Cerebellar nuclear complex (tissue), 1 donor: ENCODE measurements at regions not wholly inside any gene's neighbourhood (a gene's known extent, or its start where the extent isn't known, plus 50 kb on each side); places are given as distances from the start of the nearest gene placed in this dataset.

Experiments used
- DNase-seq, 2 experiments: peaks; one replicate each; lab custom pipeline; 2025; lab: John Stamatoyannopoulos, UW

DNA sequence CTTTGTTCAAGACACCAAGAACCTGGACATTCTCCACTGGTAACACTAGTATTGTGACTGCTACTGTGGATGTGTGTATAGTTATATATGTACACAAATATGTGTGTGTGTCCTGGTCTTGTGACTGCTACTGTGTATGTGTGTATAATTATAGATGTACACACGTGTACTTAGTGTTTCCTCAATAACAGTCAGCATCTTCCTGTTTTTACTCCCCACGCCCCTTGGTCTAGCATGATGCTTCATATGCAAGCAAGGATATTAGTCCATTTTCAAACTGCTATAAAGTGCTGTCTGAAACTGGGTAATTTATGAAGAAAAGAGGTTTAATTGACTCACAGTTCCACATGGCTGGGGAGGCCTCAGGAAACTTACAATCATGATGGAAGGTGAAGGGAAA, 802.7 kb downstream of the RNF144A start:
- DNase-seq, result no peak

DNA sequence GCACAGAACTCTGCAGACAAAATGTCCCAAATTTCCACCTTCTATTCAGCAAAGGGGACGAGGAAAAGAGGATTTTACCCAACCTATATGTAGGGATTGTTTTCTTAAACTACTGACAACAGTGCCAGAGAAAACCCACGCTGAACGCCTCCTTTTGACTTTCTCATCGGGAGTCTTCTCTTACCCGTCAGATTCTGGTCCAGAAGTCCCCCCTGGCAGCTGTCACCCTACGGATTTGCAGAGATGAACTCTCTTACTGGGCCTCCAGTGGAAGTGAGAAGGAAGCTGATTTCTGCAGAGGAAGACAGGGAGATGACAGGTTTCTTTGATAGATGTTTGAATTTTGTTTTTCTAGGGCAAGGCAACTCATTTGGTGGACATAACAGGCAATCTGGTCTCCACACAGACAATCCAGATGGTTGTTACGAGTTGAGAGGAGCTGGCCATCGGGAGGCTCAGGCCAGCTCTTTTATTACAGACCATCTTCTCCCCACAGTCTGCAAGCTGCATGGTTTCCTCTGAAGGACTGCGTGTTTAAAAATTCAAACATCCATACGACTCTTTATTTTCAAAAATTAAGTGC, 804.3 kb downstream of the RNF144A start:
- no peak for DNase-seq

DNA sequence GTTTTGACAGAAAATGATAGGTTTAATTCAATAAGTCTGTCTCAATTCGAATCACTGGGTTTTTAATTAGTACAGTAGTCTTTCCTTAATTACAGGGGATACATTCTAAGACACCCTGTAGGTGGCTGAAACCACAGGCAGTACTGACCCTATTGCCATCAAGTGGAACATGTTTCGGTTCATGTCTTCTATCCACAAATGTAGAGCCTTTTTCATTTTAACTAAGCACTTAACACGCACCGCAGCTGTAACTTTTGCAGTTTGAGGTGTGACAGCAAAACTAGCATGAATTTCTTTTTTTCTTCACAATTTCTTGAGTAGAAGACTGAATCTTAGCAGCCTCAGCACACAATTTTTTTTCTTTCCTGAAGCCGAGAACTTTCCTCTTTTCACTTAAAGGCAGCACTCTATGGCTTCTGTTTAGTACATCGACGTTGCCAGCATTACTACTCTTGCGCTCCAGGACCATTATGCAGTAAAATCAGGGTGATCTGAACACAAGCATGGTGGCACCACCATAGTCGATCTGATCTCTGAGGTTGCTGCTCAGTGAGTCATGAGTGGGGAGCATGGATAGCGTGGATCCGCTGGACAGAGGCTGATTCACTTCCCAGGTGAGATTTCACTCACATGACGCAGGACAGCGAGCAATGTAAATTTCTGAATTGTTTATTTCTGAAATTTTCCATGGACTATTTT, 805.1 kb downstream of the RNF144A start:
- no peak for DNase-seq

DNA sequence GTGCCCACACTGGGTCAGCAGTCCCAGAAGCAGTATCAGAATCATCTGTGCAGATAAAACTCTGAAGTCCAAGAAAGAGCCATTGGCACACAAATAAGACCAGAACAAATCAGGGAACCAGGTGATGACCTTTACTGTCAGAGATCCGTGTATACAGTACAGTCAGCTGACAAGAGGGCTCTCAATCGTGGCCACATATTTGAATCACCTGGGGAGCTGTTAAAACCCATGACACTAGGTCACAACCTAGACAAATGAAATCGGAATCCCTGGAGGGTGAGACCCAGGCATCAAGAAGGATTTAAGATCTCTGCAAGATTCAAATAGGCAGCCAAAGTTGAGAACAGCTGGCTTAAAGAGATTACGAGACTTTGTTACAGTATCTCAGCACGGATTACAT, 807.1 kb downstream of the RNF144A start:
- no peak for DNase-seq

DNA sequence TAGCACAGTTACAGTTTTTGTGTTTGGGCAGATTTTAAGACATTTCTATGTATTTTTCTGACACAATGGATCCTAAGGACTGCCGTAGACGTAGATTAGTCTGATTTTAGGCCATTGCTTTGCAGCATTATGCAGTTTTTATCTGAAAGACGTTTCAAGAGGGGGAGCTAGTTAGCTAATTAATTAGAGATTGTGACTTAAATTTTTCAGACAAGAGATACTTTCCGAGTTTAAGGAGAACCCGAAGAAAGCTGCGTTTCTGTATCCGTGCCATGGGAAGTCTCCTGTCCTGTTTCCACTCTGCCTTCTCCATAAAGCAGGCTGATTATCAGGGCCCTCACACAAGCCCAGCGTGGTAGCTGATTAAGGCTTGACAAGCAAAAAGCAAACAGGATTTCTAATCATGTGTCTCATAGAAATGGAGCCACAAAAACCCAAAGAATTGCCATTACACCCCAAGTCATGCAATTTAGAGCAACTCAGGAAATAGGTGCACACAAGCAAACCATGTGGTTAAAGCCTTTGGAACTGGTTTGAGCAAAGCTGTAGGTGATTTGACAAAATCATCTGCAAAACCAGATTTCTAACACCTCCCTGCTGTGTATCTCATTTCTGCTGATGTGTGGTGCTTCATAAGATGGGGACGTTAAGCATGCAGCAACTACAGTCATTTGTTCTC, 808.1 kb downstream of the RNF144A start:
- DNase-seq, result no peak

DNA sequence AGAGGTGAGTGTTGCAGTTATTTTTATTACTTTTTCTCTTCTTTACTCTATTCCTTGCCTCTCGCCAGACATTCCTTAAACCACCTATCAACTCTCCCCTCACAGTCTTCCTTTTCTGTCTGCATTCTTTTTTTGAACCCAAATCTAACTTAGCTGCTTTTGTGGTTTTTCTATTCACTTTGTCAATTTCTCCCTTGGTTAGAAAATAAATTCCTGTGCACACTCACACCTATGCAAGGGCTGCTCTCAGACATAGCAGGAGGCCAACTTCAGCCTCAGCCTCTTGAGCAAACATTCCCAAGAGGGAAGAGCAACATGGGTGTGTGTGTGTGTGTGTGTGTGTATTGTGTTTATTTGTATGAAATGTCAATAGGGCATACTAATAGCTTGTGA, 808.6 kb downstream of the RNF144A start:
- DNase-seq, result no peak

DNA sequence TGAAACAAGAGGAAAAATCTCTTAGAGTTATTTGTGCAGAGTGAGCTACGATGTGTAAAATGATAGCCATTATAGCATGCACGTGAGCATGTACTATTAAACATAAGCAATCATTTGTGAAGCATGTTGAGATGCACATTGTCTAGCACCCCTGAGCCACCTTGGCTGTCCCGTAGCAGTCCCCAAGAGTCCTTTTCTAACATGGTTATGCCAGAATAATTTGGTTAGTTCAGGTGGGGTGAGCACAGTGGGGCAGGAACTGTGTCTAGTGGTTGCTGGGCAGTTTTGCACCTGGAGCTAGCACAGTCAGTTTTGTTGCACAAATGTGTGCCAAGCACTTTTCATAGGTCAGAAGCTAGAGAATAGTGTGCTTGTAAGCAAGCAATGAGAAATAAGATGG, 809.8 kb downstream of the RNF144A start:
- no peak for DNase-seq

DNA sequence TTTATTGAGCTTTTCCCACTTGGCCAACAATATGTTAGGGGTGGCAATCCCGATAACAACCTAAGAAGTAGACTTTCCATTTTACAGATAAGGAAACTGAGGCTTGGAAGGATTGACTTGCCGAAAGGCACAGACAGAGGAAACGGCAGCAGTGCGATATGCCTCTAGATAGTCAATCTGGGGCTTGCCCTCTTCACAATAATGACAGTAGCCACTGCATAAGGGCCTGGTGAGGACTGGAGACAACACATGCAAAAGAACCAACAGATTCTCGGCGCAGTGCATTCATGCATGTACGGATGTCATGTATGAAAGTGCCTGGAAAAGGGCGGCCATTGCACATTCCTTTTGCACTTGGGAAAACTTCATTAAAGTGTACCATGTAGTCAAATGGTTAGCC, 811.2 kb downstream of the RNF144A start:
- DNase-seq, result no peak

DNA sequence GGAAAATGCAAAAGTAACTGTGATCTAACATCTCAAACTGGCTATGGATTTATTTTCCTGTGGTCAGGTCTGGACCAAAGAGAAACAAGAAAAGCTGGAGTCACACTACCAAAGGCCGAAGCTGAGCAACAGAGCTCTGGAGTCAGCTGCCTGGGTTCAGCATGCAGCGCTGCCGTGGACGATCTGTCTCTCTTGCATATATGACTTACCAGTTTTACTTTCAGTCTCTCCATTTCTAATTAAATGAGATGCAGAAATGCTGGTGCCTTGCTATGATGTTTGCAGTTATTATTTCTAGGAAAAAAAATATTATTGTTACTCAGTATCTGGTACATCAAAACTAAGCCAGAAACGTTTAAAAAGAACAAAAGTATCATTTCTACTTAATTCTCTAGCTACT, 813.2 kb downstream of the RNF144A start:
- DNase-seq, result no peak

DNA sequence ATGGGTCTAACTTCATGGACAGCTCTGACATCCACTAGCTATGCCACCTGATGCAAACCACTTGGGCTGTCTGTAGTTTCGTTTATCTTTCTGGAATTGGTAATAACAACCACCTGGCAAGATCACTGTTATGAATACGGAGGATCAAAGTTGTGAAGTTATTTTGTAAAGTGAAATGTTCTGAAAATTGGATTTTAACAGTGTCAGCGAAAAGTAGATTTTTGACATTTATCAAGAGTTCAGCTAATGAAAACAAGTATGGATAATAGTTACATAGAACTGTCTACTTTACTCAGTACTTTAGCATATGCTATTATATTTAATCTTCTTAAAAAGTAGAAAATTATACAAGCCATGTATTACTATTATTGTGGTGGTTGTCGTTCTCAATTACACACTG, 813.8 kb downstream of the RNF144A start:
- no peak for DNase-seq

DNA sequence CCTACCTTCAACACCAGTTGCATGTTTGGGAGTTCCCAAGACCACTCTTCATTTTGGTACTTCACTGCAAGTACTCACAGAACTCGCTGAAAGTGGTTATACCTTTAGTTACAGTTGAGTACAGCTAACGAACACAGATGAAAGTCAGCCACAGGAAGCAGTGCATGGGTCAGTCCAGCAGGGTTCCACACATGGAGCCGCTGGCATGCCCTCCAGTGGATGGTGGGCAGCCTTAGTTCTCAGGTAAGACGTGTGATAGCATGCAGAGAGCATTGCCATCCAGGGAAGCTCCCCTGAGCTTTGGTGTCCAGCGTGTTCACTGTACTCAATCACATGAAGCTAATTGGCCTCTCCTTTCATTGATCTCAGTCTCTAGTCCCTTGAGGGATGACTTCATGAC, 815.3 kb downstream of the RNF144A start:
- DNase-seq, result no peak

DNA sequence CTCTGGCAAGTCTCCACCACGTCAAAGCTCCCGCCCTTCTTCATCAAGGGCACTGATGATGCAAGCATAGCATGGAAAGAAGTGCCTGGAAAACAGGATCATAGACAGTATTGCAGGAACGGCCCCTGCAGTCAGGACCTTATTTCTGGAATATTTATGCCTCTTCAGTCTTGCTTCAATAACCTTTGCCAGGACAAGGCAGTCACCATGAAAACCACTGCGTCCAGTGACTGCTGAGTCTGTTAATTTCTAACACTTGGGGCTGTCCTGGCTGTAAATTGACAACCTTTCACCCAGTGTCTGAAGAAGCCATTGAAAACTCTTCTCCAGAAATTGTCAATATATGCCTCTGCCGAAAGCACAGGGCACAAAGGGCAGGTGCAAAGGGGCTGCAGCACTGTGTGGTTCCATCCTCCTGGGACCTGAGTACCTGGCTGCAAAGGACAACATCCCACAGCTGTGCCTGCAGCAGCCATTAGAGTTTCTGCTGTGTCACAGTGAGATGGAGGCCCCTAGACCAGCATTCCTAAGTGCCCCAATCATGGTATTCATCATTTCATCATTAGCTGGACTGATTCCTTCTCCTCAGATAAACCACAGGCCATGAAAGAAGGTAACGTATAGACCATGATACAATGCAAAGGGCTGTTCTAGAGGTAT, 819.6 kb downstream of the RNF144A start:
- no peak for DNase-seq

DNA sequence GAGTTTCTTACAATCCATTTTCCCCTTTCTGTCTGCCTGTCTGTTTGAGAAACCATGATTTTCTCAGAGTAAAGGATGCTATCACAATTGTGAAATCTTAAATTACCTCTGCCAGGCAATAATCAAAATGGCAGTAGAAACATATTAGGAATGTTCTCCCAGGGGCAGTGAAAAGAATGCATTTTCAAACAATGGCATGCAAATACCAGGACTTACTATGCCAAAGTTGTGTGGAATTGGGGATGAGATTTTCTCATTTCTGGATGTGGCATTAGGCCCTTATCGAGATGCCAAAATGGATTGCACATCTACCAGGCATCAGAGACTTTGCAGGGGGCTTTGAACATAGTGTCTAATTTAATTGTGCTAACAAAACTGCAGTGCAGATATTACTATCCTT, 821.4 kb downstream of the RNF144A start:
- no peak for DNase-seq

DNA sequence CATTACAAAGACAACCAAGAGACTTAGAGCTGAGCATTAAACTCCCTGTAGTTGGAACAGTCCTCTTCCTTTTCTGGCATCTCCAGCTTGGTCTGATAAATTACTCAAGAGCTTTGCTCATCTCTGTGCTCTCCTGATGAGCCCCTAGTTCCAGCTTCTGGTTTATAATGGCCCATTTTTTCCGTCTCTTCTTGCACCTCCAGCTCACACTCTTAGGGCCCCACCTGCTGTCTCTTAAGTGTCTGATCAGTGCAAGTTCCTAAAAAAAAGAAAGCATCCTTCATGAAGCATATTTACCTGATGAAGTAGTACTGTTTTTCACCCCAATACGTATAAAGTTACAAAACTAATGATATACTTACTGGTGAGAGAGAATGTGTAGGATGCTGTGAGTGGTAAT, 822.9 kb downstream of the RNF144A start:
- DNase-seq, result no peak

DNA sequence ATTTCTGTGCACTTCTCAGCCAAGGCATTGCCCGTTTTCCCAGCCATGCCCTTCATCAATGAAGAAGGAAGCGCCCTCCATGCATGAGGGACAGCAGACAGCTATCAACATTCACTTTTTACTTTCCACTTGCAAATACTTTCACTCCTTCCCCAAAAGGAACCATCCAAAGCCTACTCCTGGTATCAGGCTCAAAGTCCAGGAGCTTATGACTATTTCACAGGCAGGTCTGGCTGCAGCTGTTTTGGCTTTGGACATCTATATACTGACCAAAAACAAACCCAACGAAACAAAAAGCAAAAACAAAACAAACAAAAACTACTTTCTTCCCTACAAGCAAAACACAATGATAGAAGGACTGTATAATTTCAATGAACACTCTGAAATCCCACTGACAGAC, 825.1 kb downstream of the RNF144A start:
- DNase-seq, result no peak

DNA sequence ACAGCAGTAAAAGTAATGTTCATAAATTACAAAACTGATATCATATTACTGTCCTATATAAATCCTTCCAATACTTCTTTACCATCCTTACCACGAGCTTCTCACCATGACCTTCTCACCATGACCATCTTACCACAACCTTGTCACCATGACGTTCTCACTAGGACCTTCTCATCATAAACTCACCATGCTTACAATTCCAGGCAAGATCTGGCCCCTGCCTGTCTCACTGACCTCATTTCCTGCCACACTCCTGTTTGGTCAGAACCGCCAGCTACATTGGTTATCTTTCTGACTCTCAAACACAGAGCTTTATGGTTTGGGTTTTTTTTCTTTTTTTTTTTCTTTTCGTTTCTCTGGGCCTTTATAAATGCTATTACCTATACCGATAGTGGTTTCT, 827.6 kb downstream of the RNF144A start:
- DNase-seq, result no peak

DNA sequence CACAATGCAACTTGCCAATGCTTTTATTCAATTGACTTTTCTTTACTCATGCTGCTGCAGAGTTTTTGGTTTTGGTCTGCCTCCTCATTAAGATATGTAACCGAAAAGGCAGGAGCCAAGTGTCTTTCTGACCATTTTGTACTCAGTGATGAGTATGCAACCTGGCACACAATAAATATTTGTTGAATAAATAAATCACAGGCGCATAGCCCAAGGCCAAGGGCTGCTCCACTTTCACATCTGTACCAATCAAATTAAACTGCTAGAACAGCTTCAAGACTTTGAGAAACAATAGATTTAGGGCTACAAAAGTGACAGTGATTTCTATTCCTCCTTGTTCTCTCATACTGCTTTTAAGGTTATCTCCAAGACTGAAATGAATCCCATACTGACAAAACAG, 828.2 kb downstream of the RNF144A start:
- DNase-seq, result no peak

DNA sequence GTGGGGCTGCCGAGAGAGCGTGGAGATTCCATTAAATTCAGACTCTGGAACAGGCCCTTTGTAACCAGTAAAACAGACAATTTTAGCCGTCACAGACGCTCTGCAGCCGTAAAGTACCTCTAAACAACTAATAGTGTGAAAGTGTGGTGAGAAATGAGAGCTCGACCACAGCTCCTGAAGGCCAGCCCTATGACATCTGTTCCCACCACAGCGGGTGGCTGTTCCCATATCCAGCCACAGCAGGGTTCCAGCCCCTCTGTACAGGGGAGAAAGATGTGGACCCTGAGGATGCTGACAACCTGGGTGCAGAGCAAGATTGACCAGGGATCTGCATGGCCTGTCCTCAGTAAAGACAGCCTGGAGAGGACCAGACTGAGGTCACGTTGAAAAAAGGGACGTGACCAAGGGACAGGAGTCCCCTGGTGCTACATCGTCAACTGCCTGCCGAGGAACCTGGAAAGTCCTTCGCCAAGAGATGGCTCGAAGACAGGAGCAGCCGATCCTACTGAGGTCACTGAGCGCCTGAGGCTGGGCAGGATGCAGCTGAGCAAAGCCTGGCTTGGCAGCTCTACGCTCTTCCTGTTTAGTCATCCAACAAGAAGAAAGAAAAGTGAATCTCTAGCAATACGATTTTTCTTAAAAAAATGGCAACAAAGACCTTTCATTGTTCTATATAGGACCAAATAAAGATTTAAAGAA, 831.7 kb downstream of the RNF144A start:
- no peak for DNase-seq

DNA sequence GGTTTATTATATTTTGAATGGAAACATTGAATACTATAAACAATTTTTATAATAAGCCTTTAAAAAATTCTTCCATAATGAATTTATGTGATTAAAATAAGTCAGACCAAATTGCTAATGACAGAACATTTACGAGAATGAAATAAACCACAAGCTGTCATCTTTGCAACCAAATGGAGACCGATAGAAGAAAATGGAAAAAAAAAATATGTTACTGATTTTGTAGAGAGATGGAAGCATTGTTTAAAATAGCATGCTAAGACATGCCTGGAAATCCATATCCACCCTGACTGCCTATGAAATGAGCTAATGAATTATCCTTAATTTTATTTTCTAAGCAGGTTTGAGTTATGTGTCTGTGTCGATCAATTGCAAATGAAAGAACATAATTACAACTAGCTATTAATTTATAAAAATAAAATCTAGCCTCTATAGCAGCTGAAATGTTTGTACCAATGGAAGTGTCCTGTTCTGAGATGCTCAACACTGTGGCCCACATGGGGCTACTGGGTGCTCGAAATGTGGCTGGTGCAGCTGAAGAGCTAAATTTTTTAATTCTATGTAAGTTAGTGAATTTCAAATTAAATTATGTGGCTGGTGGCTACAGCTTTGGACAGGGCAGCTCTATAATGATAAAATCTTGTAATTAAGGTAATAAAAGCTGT, 832.8 kb downstream of the RNF144A start:
- no peak for DNase-seq

DNA sequence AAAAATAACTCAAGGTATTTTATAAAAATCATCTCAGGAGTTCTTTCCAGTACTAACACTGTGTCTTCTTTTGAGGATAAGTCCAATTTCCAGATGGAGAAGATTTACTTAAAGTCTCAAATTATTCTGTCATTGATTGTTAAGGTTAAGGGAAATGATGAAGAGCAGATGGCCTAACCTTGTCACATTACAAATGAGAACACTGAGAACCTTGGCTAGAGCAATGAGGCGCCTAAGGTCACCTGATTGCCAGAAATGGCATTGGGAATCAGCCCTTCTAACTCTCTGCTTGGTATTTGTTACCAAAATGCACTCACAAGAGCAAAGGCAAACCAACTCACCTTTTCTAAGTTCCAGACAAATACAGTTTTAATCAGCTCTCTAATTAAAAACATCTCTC, 835.1 kb downstream of the RNF144A start:
- no peak for DNase-seq

DNA sequence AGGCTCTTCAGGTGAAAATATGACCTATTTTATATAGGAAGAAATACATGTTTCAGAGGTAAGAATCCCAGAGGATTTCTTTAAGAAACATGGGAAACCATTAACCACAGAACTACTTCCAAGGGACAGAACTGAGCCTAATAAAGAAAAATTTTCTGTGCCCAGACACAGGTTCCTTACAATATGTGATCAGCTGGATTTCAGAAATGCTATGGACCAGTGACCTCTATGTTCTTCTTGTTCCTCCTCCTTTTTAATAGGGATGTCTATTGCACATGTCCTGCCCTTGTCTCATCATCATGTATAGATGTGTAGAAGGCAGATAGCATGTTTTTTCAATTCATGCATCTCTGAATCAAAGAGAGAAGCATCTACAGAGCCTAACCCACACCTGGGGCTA, 836.6 kb downstream of the RNF144A start:
- no peak for DNase-seq

DNA sequence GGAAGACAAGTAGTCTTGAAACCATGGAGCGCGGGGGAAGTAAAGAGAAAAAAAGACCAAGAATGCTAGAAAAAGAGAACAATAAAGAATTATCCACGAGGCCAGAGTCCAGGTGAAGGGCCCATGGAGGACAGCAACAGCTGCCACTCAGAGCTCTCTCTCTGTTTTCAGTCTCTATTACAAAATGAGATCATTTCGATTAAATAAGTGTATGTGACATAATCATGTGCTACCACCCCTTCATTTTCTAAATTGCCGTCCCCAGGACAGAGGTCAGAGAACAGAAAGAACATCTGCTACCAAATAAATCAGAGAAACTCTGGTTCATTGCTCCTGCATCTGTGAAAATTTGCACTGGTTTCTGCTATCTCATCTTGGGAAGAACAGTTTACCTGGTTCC, 838.7 kb downstream of the RNF144A start:
- no peak for DNase-seq
